ENCODE measurements at regions not wholly inside any gene's neighbourhood (a gene's known extent, or its start where the extent isn't known, plus 50 kb on each side); places are given as distances from the start of the nearest gene placed in this dataset.
"Not testable (repeated sequence)": the region's sequence is repeated elsewhere in the genome, so short reads cannot be mapped to it uniquely, and the experiment has no call there.

- DNase-seq, result no peak
Measured at GRCh38 chrX:51151734-51152133, 180.9 kb upstream of the NUDT10 start.

- DNase-seq, result no peak
Measured at GRCh38 chrX:51155157-51155556, 177.5 kb upstream of the NUDT10 start.

DNA sequence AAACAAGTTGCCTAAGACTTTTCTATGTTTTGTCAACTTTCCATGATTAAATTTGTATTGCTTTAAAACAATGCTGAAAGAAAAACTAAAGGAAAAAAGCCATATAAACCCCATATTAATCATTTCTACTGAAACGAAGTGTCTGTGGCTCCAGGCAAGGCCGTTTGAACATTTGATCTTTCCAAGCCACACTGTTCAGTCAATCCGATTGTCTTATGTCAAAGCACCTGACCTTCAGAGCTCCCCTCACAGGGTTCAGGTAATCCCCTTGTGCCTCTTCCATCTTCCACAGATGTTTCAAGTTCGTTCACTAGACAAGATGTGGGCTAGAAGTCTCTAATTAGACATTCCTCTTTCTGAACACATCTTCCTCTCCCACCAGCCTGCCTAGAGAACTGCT, 177.1 kb upstream of the NUDT10 start:
- no peak for DNase-seq

GRCh38 chrX:51158231-51158630, 174.4 kb upstream of the NUDT10 start:
- DNase-seq, result no peak

- DNase-seq, result not testable (repeated sequence)
Measured at GRCh38 chrX:51159378-51159777, 173.2 kb upstream of the NUDT10 start.

GRCh38 chrX:51163730-51164129, 168.9 kb upstream of the NUDT10 start:
- no peak for DNase-seq

DNA sequence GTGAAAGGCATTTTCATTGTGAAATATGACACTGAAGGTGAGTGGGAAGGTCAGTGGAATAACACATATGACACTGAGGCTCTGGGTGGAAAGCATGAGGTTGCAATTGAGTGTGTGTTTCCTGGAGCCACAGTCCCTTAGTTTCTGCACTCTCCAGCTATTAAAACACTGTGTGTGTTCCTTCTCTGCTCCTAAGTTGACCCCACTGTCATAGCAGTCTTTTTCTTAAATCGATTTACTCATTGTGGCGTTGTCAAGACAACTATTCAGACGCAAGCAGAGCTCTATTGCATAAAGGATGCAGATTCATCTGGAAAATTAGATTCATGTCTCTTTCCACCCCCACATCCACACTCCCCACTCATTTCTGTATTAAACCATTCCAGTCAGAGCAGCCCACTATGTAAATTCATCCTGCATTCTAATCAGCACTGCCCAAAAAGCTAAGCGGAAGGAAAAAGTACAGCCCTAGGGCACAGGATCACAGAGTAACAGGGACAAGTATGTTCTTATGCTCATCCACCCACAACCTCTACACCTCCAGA, 154.2 kb upstream of the NUDT10 start:
- DNase-seq, result not testable (repeated sequence)

DNA sequence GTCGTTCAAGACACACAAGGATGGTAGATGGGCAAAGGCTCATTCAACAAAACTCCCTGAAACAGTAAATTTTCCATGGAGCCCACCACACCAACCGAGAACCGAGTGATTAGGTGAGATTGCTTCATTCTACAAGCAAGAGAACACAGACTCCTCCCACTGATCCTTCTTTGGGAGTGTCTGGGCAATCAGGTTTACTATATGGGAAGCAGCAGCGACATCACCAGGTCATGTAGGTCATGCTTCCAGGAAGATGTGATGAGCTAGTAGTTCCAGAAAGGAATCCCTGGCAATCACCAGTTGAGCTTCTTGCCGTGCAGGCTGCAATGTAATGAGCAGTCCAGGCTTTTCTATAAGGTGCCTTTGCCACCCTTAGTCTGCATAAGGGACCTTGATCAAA, 152.8 kb upstream of the NUDT10 start:
- not testable (repeated sequence) for DNase-seq

DNA sequence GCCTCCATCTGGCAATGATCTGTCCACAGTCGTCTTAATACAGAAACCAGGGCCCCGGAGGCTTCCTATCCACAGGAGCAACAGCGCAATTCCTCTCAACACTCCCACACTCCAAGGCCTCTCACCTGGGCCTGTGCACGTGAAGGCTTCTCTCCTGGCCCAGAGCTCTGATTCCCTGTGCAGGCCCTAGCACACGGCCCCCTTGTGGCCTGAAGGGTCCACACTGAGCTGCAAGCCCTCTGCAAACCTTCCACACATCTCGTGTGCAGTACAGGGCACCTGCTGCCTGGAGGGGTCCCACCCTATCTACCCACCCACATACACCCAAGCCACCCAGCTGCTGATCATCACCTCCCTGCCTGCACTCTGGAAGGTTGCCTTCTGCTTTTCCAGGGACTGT, 150.1 kb upstream of the NUDT10 start:
- DNase-seq, result no peak

GRCh38 chrX:51192104-51192503, 140.5 kb upstream of the NUDT10 start:
- no peak for DNase-seq

DNA sequence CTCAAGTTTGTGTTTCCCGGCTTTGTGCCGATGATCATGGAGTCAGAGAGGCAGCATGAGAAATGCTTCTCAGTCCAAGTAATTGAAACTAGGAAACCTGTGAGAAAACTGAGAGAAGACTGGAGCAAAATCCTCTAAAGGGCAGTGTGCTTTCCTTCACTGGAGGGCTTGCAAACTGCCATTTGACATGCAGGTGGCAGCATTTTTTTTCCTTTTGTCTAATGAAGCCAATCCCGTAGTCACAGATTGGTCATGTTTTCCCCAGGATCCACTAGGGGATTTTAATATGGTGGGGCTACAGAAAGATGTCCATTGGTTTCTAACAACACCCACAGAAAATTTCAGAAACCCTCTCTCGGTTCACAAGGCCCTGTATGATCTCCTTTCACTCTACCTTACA, 117.4 kb upstream of the NUDT10 start:
- DNase-seq, result no peak

DNA sequence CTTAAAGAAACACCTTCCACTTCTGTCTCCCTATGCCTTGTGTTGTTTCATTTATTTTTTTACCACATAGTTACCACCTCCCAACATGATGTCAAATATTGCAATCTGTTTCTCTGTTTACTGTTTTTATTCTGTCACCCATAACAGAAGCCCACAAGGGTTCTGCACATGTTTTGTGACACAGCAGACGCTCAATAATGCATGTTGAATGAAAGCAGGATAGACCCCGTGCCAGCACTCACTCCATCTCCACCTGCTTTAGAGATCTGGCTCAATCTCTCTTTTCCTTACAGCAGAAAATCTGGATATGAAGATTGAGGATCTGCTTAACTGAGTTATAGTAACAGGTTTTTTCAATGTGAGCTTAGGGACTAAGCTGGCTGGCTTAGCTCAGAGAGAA, 116.8 kb upstream of the NUDT10 start:
- DNase-seq, result no peak

GRCh38 chrX:51242212-51242611, 90.4 kb upstream of the NUDT10 start:
- DNase-seq, result no peak

GRCh38 chrX:51257490-51257889, 75.1 kb upstream of the NUDT10 start:
- no peak for DNase-seq

DNA sequence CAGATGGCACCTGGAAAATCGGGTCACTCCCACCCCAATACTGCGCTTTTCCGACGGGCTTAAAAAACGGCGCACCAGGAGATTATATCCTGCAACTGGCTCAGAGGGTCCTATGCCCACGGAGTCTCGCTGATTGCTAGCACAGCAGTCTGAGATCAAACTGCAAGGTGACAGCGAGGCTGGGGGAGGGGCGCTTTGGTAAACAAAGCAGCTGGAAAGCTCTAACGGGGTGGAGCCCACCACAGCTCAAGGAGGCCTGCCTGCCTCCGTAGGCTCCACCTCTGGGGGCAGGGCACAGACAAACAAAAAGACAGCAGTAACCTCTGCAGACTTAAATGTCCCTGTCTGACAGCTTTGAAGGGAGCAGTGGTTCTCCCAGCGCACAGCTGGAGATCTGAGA, 70.4 kb upstream of the NUDT10 start:
- not testable (repeated sequence) for DNase-seq

- DNase-seq, result no peak
Measured at GRCh38 chrX:51272638-51273037, 60.0 kb upstream of the NUDT10 start.

GRCh38 chrX:51281758-51282318, 50.8 kb upstream of the NUDT10 start:
- DNase-seq, result no peak

Data from NCI-H1436 (cell line).